ENCODE measurements at regions not wholly inside any gene's neighbourhood (a gene's known extent, or its start where the extent isn't known, plus 50 kb on each side); places are given as distances from the start of the nearest gene placed in this dataset.

DNA sequence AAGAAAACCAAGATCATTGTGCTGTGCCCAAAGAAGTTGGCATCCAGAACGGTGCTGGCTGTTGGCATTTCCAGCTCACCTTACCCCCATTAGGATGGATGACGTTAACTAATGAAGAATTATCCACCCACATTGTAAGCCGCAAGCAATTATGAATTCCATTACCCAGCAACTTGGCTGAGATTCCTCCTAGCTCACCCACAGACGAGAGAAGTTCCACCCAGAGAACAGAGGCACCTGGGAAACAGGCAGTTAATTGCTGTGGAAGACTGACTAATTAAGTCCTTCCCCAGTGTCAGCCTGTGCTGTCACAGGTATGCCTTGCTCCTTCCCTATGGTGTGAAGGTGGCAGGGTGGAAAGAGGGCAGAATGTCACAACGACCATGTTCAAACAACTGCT, 456.2 kb upstream of the CDH5 start:
- no peak for ATAC-seq (replicated peaks in 1 of 2)
- no peaks in the 10 kb centered on the region for H3K4me1 Mint-ChIP-seq (ENCODE audit: low read depth)
- no peak overlapping the region for H3K4me3 Mint-ChIP-seq
- no peaks in the 10 kb centered on the region for H3K36me3 Mint-ChIP-seq (ENCODE audit: insufficient read depth in 2 of 2)
- H3K9me3 Mint-ChIP-seq: peaks cover 2% of the 10 kb centered on the region in 2 donors
- DNase-seq: no peak
- H3K27ac Mint-ChIP-seq: no peak overlapping the region
- H3K27me3 Mint-ChIP-seq (ENCODE audit: low read depth): no peaks in the 10 kb centered on the region

DNA sequence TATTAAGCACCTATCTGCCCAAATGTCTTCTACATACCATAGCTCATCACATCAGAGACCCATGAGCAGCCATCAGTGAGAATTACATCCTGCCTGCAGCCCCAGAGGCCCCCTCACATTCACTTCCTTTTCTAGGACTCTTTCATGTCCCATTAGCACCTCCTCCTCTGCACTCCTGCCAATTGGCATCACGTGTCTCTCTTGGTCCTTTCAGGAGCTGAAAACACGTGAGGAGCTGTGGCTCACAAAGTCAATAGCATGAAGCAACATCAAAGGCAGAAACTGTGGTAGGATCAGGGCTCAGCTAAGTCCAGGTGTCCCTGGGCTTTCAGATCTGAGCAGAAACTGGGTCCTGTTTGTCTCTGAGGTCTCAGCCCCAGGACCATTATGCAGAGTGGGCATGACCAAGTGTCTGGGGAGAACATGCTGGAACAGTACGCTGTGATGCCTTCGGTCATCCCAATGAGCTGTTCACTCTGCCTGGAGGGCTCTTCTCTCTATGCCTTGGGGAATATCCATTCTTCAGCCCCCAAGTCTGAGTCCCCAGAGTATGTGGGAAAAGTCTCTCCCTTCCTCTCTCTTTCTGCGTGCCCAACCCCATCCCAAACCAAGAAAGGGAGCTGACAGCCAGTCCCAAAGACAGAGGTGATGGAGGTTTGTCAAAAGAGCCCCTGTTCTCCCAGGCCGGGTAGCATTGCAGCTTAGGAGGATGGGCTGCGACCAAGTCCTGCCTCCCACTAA, 457.0 kb upstream of the CDH5 start:
- Mint-ChIP-seq H3K27me3 (ENCODE audit: low read depth) (no peaks in the 10 kb centered on the region), H3K9me3 (peaks cover 2% of the 10 kb centered on the region in 2 donors), H3K27ac (no peak overlapping the region), H3K4me3 (no peak overlapping the region), H3K4me1 (ENCODE audit: low read depth) (no peaks in the 10 kb centered on the region), H3K36me3 (ENCODE audit: insufficient read depth in 2 of 2) (no peaks in the 10 kb centered on the region)
- ATAC-seq (replicated peaks in 1 of 2): no peak
- no peak for DNase-seq

DNA sequence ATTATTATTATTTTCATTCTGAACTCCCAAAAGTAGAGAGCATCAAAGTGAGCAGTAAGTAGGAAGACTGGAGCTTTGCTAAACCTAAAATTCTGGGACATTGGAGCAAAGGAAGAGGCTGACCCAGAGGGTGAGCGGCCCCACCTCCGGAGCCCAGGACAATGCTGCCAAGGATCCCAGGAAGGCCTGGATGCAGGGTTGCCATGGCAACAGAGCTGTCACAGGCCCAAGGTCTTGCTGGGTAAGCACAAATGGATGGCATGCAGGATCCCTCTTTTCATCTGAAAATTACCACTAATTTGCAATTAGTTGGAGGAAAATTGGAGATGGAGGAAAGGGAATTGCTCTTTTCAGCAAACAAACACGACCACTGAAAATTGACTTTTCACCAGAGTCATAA, 457.9 kb upstream of the CDH5 start:
- Mint-ChIP-seq H3K9me3 (peaks cover 2% of the 10 kb centered on the region in 2 donors), H3K27ac (no peak overlapping the region), H3K4me1 (ENCODE audit: low read depth) (no peaks in the 10 kb centered on the region), H3K36me3 (ENCODE audit: insufficient read depth in 2 of 2) (no peaks in the 10 kb centered on the region), H3K27me3 (ENCODE audit: low read depth) (no peaks in the 10 kb centered on the region), H3K4me3 (no peak overlapping the region)
- DNase-seq (no peak), ATAC-seq (replicated peaks in 1 of 2) (no peak)

DNA sequence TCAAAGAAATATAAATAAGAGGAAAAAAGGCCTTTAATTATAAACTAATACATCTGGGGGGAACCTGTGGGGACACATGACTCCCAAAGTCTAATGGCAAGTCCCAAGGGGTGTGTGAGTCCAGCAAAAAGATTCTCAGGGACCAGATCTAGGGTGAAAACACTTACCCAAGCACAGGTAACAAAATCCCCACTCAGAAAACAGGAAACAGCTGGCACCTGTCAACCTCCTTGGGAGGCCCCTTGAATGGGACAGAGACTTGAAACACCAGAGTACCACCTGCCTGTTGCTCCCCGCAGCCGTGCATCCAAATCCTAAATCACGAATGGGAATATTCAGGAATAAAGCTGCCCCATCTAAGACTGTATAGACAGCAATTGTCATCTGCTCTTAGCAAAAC, 461.2 kb upstream of the CDH5 start:
- Mint-ChIP-seq H3K36me3 (ENCODE audit: insufficient read depth in 2 of 2) (no peaks in the 10 kb centered on the region), H3K27me3 (ENCODE audit: low read depth) (no peaks in the 10 kb centered on the region)

DNA sequence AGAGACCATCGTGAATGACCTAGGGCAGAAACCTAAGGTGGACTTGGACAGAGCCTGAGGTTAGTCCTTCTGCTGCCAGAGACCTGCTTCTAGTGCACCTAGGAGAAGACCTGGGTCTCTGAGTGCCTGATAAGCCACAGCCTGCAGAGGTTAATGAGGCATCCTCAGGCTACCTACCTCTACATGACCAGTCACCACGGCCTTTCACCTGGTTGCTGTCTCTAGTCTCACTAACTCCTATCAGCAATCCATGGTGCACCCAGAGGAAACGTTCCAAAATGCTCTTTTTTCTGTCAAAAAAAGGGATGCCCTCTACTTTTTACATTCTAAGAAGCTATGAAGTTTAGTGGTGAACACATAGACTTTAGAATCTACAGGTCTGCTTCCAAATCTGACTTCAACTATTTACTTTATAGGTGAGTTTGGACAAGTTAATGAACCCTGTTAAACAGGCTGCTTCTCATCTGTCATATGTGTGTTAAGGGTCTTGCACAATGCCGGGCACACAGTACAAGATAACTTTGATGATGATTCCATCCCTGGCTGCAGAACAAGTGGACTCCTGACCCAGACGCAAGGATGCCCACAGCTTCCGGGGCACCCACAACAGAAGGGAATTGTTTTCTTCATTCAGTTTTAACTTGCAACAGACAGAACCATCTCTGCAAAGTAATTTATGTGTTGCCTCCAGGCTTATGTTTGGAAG, 469.9 kb upstream of the CDH5 start:
- Mint-ChIP-seq H3K27me3 (ENCODE audit: low read depth) (no peaks in the 10 kb centered on the region), H3K36me3 (ENCODE audit: insufficient read depth in 2 of 2) (no peaks in the 10 kb centered on the region), H3K4me1 (ENCODE audit: low read depth) (no peaks in the 10 kb centered on the region), H3K9me3 (peaks cover 0 to 5% of the 10 kb centered on the region in 2 donors), H3K27ac (no peak overlapping the region), H3K4me3 (no peak overlapping the region)
- ATAC-seq (replicated peaks in 1 of 2): no peak
- no peak for DNase-seq

More for the DNA sequence above, 461.2 kb upstream of the CDH5 start:
- ATAC-seq (replicated peaks in 1 of 2) (no peak), DNase-seq (no peak)
- peaks cover 0 to 2% of the 10 kb centered on the region in 2 donors for H3K9me3 Mint-ChIP-seq
- no peaks in the 10 kb centered on the region for H3K4me1 Mint-ChIP-seq (ENCODE audit: low read depth)
- H3K27ac Mint-ChIP-seq: no peak overlapping the region
- H3K4me3 Mint-ChIP-seq: no peak overlapping the region

DNA sequence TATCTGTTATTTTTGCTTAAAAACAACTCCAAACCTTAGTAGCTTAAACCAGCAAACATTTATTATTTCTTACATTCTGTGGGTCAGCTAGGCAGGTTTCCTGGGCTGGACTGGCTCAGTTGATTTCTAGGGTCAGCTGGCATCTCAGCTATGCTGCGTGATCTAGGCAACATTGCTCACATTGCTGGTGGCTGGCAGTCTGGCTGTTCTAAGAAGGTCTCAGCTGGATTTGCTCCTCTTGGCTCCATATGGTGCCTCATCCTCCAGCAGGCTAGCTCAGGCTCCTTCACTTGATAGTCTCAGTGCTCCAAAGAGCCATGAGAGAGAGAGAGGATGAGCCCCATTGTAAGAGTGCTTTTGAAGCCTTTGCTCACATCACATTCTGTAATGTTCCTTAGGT, 470.6 kb upstream of the CDH5 start:
- Mint-ChIP-seq H3K4me1 (ENCODE audit: low read depth) (no peaks in the 10 kb centered on the region), H3K27ac (no peak overlapping the region), H3K36me3 (ENCODE audit: insufficient read depth in 2 of 2) (no peaks in the 10 kb centered on the region), H3K9me3 (peaks cover 0 to 5% of the 10 kb centered on the region in 2 donors), H3K4me3 (no peak overlapping the region), H3K27me3 (ENCODE audit: low read depth) (no peaks in the 10 kb centered on the region)
- ATAC-seq (replicated peaks in 1 of 2) (no peak), DNase-seq (no peak)

DNA sequence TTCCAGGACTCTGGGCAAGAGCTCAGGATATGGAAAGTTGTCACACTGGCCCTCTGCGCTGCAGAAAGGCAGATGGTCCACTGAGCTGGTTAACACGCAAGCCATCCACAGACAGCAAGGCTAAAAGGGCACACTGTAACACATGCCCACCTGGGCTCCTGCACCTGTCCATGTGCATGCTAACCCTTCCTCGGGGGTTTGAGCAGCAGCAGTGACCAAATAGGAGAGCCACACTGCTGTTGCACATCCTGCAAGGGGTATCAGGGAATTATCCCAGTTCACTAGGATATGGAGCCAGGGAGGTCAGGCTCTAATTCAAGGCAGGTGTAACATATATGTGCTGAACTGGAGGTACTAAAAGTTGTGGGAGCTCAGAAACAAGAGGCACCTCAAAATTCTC, 471.0 kb upstream of the CDH5 start:
- ATAC-seq (replicated peaks in 1 of 2) (no peak), DNase-seq (no peak)
- Mint-ChIP-seq H3K36me3 (ENCODE audit: insufficient read depth in 2 of 2) (no peaks in the 10 kb centered on the region), H3K27ac (no peak overlapping the region), H3K4me3 (no peak overlapping the region), H3K4me1 (ENCODE audit: low read depth) (no peaks in the 10 kb centered on the region), H3K27me3 (ENCODE audit: low read depth) (no peaks in the 10 kb centered on the region), H3K9me3 (peaks cover 0 to 5% of the 10 kb centered on the region in 2 donors)

DNA sequence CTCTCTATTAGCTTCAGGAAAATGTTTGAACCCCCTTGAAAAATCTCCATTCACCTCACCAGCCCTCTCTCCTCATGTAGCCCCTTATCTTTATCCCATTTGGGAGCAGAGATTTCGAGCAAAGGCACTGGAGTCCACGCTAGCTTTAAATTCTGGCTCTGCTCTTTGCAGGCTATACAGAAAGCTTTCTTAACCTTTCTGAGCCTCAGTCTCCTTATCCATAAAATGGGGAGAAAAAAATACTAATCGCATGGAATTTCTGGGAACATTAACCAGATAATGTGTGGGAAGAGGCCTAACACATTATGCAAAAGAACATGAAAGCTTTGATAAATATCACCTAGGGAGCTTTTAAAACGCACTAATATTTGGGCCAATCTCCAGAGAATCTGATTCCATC, 476.3 kb upstream of the CDH5 start:
- Mint-ChIP-seq H3K9me3 (no peaks in the 10 kb centered on the region), H3K4me3 (no peak overlapping the region), H3K27me3 (ENCODE audit: low read depth) (no peaks in the 10 kb centered on the region), H3K4me1 (ENCODE audit: low read depth) (no peaks in the 10 kb centered on the region), H3K27ac (no peak overlapping the region), H3K36me3 (ENCODE audit: insufficient read depth in 2 of 2) (no peaks in the 10 kb centered on the region)
- ATAC-seq (replicated peaks in 1 of 2) (no peak), DNase-seq (no peak)

DNA sequence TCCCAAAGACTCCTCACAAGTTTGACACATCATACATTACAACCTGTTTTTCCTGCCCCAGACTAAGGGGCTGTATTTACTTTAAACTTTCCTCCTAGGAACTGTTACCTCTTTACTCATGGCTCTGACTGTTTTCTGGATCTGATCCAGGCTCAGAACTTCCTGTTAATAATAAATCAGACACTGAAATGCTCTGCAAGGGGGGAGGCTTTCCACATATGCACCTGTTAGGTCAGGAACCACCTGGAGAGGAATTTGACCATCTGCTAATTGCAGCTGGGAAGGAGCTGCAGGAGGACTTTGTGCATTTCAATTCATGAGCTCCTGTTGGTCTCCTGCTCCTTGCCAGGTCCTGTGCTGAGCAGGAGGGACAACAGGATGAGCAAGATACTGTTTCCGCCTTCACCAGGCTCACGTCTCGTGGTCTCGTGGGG, 476.9 kb upstream of the CDH5 start:
- H3K36me3 Mint-ChIP-seq (ENCODE audit: insufficient read depth in 2 of 2): no peaks in the 10 kb centered on the region
- ATAC-seq (replicated peaks in 1 of 2) (no peak), DNase-seq (no peak)
- no peak overlapping the region for H3K4me3 Mint-ChIP-seq
- no peaks in the 10 kb centered on the region for H3K9me3 Mint-ChIP-seq
- H3K27ac Mint-ChIP-seq: no peak overlapping the region
- no peaks in the 10 kb centered on the region for H3K27me3 Mint-ChIP-seq (ENCODE audit: low read depth)
- no peaks in the 10 kb centered on the region for H3K4me1 Mint-ChIP-seq (ENCODE audit: low read depth)

DNA sequence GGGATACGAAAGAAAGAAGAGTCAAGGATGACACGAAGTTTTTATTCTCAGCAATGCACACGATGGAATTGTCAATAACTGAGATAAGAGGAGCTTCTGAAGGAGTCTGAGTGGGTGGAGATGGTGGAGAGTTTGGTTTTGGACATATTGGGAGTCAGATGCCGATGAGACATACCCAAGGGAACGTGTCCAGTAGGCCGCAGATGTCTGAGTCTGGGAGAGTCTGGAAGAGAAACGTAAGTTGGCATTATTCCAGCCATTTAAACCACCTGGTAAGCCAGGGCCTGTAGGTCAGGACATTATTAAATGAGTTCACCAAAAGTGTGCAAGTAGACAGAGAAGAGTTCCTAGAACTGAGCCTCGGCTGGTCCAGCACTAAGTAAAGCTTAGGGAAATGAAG, 478.3 kb upstream of the CDH5 start:
- no peaks in the 10 kb centered on the region for H3K9me3 Mint-ChIP-seq
- no peak for ATAC-seq (replicated peaks in 1 of 2)
- no peaks in the 10 kb centered on the region for H3K36me3 Mint-ChIP-seq (ENCODE audit: insufficient read depth in 2 of 2)
- no peaks in the 10 kb centered on the region for H3K27me3 Mint-ChIP-seq (ENCODE audit: low read depth)
- H3K4me3 Mint-ChIP-seq: no peak overlapping the region
- no peaks in the 10 kb centered on the region for H3K4me1 Mint-ChIP-seq (ENCODE audit: low read depth)
- DNase-seq: no peak
- H3K27ac Mint-ChIP-seq: no peak overlapping the region

DNA sequence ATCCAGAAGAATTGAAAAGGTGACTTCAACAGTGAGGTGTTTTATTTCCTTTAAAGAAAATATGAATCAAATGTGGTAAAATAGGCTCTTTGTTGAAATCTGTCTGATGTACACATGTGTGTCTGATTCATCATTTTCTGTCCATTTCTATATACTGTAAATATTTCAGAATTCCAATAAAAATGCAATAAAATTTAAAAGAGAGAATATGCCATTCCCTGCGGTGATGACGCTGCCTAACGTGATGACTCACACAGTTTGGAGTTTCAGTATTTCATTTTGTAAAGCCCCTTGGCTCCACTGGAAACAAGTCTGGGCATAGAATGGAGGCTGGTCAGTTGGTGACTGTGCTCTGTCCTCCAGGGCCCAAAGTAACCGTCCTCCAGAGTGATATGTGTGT, 482.5 kb upstream of the CDH5 start:
- Mint-ChIP-seq H3K9me3 (no peaks in the 10 kb centered on the region), H3K36me3 (ENCODE audit: insufficient read depth in 2 of 2) (no peaks in the 10 kb centered on the region), H3K4me3 (no peak overlapping the region), H3K27ac (no peak overlapping the region), H3K4me1 (ENCODE audit: low read depth) (no peaks in the 10 kb centered on the region), H3K27me3 (ENCODE audit: low read depth) (no peaks in the 10 kb centered on the region)
- ATAC-seq (replicated peaks in 1 of 2): no peak
- no peak for DNase-seq

DNA sequence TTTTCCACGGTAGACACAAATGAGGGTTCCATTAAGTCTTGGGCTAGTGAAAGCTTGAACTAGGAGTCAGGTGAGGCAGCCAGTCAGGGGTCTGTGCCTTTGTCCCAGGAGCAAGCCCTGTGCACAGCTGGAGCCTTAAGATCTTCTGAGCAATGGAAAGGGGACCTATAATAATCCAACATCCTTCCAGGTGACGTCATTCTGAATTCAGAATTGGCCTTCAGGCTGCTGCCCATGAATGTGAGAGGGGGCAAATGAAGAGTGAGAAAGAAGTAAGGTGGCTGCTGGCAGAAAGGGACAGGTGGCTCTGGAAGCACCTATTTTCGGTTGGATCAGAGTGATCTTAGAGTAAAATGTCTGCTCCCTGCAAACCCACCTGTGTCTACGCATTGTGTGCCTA, 488.1 kb upstream of the CDH5 start:
- H3K27ac Mint-ChIP-seq: no peak overlapping the region
- ATAC-seq (replicated peaks in 1 of 2): no peak
- H3K27me3 Mint-ChIP-seq (ENCODE audit: low read depth): no peaks in the 10 kb centered on the region
- no peaks in the 10 kb centered on the region for H3K36me3 Mint-ChIP-seq (ENCODE audit: insufficient read depth in 2 of 2)
- H3K4me1 Mint-ChIP-seq (ENCODE audit: low read depth): no peaks in the 10 kb centered on the region
- DNase-seq: no peak
- no peak overlapping the region for H3K4me3 Mint-ChIP-seq
- H3K9me3 Mint-ChIP-seq: no peaks in the 10 kb centered on the region

DNA sequence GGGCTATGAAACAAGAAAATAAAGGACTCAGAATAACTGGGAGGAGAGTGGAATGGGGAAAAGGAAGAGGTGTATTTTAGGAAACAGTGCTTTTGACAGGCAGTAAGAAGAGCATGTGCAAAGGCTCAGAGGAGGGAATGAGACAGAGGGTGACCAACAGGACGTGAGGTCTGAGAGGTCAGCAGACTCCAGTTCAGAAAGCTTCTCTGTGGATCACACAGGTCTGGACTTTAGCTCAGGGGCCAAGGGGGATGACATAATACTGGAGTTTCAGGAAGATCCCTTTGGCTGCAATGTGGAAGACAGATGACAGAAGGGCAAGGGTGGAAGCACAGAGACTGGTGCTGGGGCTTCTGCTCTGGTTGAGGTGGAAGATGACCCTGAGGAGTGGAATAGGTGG, 489.9 kb upstream of the CDH5 start:
- no peak overlapping the region for H3K4me3 Mint-ChIP-seq
- no peak overlapping the region for H3K27ac Mint-ChIP-seq
- H3K36me3 Mint-ChIP-seq (ENCODE audit: insufficient read depth in 2 of 2): no peaks in the 10 kb centered on the region
- H3K4me1 Mint-ChIP-seq (ENCODE audit: low read depth): no peaks in the 10 kb centered on the region
- no peak for ATAC-seq (replicated peaks in 1 of 2)
- H3K9me3 Mint-ChIP-seq: no peaks in the 10 kb centered on the region
- DNase-seq: no peak
- no peaks in the 10 kb centered on the region for H3K27me3 Mint-ChIP-seq (ENCODE audit: low read depth)

DNA sequence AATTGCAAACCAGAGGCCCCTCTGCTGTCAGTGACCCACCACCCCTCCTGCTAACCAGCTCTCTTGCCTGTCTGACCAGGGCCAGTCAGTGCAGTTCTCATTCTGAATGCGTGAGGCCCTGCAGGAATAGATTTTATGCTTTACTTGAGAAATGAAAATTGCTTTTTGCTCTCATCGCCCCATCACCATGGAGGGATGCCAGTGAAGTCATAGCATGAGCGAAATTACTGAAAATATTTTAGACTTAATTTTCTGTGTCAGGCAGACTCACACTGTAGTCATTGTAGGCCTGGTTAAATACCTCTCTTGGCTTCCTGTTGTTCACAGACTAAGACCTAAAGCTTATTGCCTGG, 490.5 kb upstream of the CDH5 start:
- Mint-ChIP-seq H3K36me3 (ENCODE audit: insufficient read depth in 2 of 2) (no peaks in the 10 kb centered on the region), H3K27me3 (ENCODE audit: low read depth) (no peaks in the 10 kb centered on the region), H3K9me3 (no peaks in the 10 kb centered on the region), H3K4me3 (no peak overlapping the region), H3K4me1 (ENCODE audit: low read depth) (no peaks in the 10 kb centered on the region), H3K27ac (no peak overlapping the region)
- ATAC-seq (replicated peaks in 1 of 2): no peak
- DNase-seq: no peak
